Keratinocyte (primary cell): ENCODE measurements at regions not wholly inside any gene's neighbourhood (a gene's known extent, or its start where the extent isn't known, plus 50 kb on each side); places are given as distances from the start of the nearest gene placed in this dataset.

Experiments used
- CTCF ChIP-seq, 3 experiments: IDR thresholded peaks in 1 of 3; conservative IDR thresholded peaks in 1 of 3; optimal IDR thresholded peaks in 1 of 3; 2 replicates in 2 of 3; 3 replicates in 1 of 3; pipeline versions ENCODE3 to v1.5.1; 2011; ENCODE audit warnings: low read length in 3 of 3, mild to moderate bottlenecking in 3 of 3, moderate library complexity in 2 of 3, control low read depth in 1 of 3, inconsistent platforms in 1 of 3; ENCODE audit not compliant: insufficient read depth in 2 of 3; ENCODE audit errors: extremely low read depth in 1 of 3
- EZH2 ChIP-seq: IDR thresholded peaks from one replicate; pipeline ENCODE4 v1.6.1; 2012; ENCODE audit warnings: inconsistent platforms, mild to moderate bottlenecking, low read length, moderate library complexity

GRCh38 chr1:79519084-79519760 is 512.7 kb upstream of the ADGRL4 start:
- TF ChIP-seq EZH2 (no peak), CTCF (optimal IDR thresholded peaks at IDR 0.05 in 1 of 3, IDR thresholded peaks at IDR 0.05 in 1 of 3, conservative IDR thresholded peaks at IDR 0.05 in 1 of 3; ENCODE audit: extremely low read depth in 1 of 3, insufficient read depth in 2 of 3, low read length in 3 of 3) (no peak)
